ENCODE measurements at regions not wholly inside any gene's neighbourhood (a gene's known extent, or its start where the extent isn't known, plus 50 kb on each side); places are given as distances from the start of the nearest gene placed in this dataset.

GRCh38 chr16:86240716-86241363, 269.5 kb upstream of the FOXF1 start:
- H3K36me3 ChIP-seq (ENCODE audit: control insufficient read depth, insufficient read depth, low read length) = no peaks in the 10 kb centered on the region
- peaks cover 7% of the 10 kb centered on the region for H3K27me3 ChIP-seq (replicated peaks; ENCODE audit: control insufficient read depth, insufficient read depth, low read length)
- BruUV-seq (replicated peaks) = no TSS peak
- Mint-ChIP-seq H3K4me3 (ENCODE audit: unreplicated experiment) (no peak overlapping the region), H3K27me3 (ENCODE audit: insufficient read depth, unreplicated experiment) (peaks cover 38% of the 10 kb centered on the region), H3K4me1 (ENCODE audit: low read depth, unreplicated experiment) (no peaks in the 10 kb centered on the region), H3K36me3 (ENCODE audit: insufficient read depth, unreplicated experiment) (no peaks in the 10 kb centered on the region), H3K9me3 (ENCODE audit: unreplicated experiment) (no peaks in the 10 kb centered on the region), H3K27ac (ENCODE audit: unreplicated experiment) (no peak overlapping the region)
- intact Hi-C loops (cut with micrococcal nuclease; ENCODE audit: unreplicated experiment) = no loop called here
- DNase-seq = no peak
- ChIA-PET POLR2A (no interaction called here), CTCF (no interaction called here)
- no peaks in the 10 kb centered on the region for H3K9me3 ChIP-seq
- no peaks in the 10 kb centered on the region for H3K4me1 ChIP-seq
- TF ChIP-seq CTCF (IDR thresholded peaks at IDR 0.05; ENCODE audit: insufficient read depth in 1 of 2, low read depth in 1 of 2, low read length in 1 of 2, severe bottlenecking in 1 of 2, unreplicated experiment in 1 of 2) = no peak
- no peak overlapping the region for H3K4me3 ChIP-seq (ENCODE audit: low read depth, low read length)

DNA sequence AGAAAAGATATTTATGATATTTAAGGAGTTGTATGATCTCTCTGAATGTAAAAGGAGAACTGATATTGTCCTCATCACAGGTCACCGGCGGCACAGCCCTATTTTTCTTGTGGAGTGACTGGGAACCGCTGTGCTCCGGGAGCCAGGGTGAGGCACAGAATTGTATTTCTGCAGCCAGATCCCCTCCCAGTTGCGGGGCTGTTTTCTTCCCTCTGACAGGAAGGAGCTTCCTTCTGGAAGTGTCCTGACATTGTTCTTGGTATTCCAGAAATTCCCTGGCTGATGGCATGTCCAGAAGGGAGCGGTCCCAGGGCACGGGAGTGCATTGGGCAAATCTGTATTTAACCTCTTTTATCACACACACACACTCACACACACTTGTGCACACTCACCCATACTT, 268.6 kb upstream of the FOXF1 start:
- Mint-ChIP-seq H3K9me3 (ENCODE audit: unreplicated experiment) (no peaks in the 10 kb centered on the region), H3K27ac (ENCODE audit: unreplicated experiment) (no peak overlapping the region), H3K27me3 (ENCODE audit: insufficient read depth, unreplicated experiment) (peaks cover 38% of the 10 kb centered on the region), H3K36me3 (ENCODE audit: insufficient read depth, unreplicated experiment) (no peaks in the 10 kb centered on the region), H3K4me3 (ENCODE audit: unreplicated experiment) (no peak overlapping the region), H3K4me1 (ENCODE audit: low read depth, unreplicated experiment) (no peaks in the 10 kb centered on the region)
- CTCF ChIA-PET = no interaction called here
- Histone ChIP-seq H3K27me3 (replicated peaks; ENCODE audit: control insufficient read depth, insufficient read depth, low read length) (peaks cover 7% of the 10 kb centered on the region), H3K9me3 (no peaks in the 10 kb centered on the region), H3K4me1 (no peaks in the 10 kb centered on the region), H3K4me3 (ENCODE audit: low read depth, low read length) (no peak overlapping the region), H3K36me3 (ENCODE audit: control insufficient read depth, insufficient read depth, low read length) (no peaks in the 10 kb centered on the region)
- no peak for DNase-seq
- POLR2A ChIA-PET = no interaction called here
- TF ChIP-seq CTCF (IDR thresholded peaks at IDR 0.05; ENCODE audit: insufficient read depth in 1 of 2, low read depth in 1 of 2, low read length in 1 of 2, severe bottlenecking in 1 of 2, unreplicated experiment in 1 of 2) = no peak
- intact Hi-C loops (cut with micrococcal nuclease; ENCODE audit: unreplicated experiment) = no loop called here
- BruUV-seq (replicated peaks) = no TSS peak

DNA sequence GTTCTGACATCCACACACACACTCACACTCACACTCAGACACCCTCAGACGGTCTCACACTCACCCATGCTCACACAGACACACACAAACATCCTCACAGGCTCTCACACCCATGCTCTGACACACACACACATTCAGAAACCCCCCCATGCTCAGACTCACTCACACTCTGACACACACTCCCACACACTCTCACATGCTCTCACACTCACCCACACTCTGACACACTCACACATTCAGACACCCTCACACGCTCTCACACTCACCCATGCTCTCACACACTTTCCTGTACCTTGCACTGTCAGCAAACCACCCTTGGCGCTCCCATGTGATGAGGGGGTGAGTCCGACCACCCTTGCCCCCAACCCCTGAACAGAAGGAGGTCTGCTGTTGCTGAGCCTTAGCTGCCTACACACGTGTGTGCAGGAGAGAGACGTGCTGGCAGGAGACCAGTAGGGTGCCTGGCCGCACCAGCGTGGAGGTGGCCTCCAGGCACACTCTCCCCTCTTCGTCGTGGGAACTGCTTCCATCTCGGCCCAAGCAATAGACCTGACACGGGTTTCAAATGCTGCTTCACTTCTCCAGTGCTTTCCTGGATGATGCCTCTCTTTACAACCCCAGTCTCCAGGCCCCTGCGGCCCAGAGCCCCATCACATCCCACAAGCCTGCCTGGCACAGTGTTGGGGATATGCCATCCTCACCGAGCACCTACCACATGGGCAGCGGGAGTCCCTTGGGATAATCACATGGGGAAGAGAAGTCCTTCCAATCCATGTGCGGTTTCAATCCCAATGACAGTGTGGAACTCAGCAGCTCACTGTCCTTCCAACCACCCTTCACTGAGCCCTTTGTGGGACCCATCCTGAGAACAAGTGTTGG, 267.8 kb upstream of the FOXF1 start:
- Mint-ChIP-seq H3K27ac (ENCODE audit: unreplicated experiment) (no peak overlapping the region), H3K9me3 (ENCODE audit: unreplicated experiment) (no peaks in the 10 kb centered on the region), H3K27me3 (ENCODE audit: insufficient read depth, unreplicated experiment) (peaks cover 44% of the 10 kb centered on the region), H3K4me1 (ENCODE audit: low read depth, unreplicated experiment) (no peaks in the 10 kb centered on the region), H3K4me3 (ENCODE audit: unreplicated experiment) (no peak overlapping the region), H3K36me3 (ENCODE audit: insufficient read depth, unreplicated experiment) (no peaks in the 10 kb centered on the region)
- H3K9me3 ChIP-seq = no peaks in the 10 kb centered on the region
- DNase-seq = no peak
- no peaks in the 10 kb centered on the region for H3K4me1 ChIP-seq
- CTCF ChIA-PET = no interaction called here
- no peak overlapping the region for H3K4me3 ChIP-seq (ENCODE audit: low read depth, low read length)
- peaks cover 7% of the 10 kb centered on the region for H3K27me3 ChIP-seq (replicated peaks; ENCODE audit: control insufficient read depth, insufficient read depth, low read length)
- no peak for TF ChIP-seq CTCF (IDR thresholded peaks at IDR 0.05; ENCODE audit: insufficient read depth in 1 of 2, low read depth in 1 of 2, low read length in 1 of 2, severe bottlenecking in 1 of 2, unreplicated experiment in 1 of 2)
- BruUV-seq (replicated peaks) = no TSS peak
- POLR2A ChIA-PET = no interaction called here
- no peaks in the 10 kb centered on the region for H3K36me3 ChIP-seq (ENCODE audit: control insufficient read depth, insufficient read depth, low read length)
- intact Hi-C loops (cut with micrococcal nuclease; ENCODE audit: unreplicated experiment) = no loop called here
